ENCODE measurements at regions not wholly inside any gene's neighbourhood (a gene's known extent, or its start where the extent isn't known, plus 50 kb on each side); places are given as distances from the start of the nearest gene placed in this dataset.

DNA sequence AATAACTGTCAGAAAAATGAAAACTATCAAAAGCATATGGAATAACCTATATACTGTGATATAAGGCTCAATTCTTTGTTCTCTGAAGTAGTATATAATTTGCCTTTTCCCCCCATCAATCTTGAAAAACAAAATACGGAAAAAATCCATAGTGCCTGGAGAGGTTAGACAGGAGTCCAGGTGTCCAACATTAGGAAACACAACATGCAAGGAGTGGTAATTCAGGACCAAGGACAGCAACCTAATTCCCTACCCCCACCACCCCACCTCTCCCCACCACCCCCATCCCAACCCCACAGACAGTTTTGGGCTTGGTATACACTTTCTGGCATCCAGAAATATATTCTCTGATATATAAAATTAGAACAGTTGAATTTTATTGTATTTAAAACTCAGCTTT is 55.1 kb upstream of the SLC25A26 start:
- no peak for DNase-seq

DNA sequence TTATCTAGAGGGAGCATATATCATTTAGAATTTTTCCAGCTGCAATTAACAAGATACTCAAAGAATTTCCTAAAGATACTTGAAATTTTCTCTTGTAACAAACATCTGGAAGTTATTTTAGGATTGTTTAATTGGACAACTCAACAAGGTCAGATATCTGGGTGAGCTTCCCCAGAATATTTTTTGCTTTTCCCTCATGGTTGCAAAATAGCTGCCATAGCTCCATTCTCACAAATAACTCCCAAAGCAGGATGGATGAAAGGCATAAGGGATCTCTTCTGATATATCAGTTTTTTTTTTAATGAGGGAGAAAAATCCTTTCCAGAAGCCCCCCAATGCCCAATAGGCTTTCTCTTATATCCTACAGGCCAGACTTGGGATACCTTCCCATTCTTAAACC is 56.6 kb upstream of the SLC25A26 start:
- no peak for DNase-seq

DNA sequence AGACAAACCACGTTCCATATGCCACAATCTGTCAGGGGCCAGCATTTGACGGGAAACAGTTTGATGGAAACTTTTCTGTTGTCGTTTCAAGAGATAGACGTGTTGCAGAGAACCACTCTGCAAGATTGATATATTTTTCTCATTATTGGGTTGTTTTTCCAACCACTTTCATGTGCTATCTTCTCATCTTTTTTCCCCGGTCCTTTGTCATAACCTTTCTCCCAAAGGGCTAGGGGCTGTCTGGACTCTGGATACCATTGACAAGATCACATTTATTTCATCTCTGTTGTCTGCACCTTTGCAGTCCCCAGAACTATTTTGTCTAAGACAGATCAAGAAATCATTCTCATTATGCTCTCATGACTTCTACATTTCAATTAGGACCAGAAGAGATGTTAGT is 57.6 kb upstream of the SLC25A26 start:
- DNase-seq: no peak

GRCh38 chr3:66162766-66163165 is 58.0 kb upstream of the SLC25A26 start:
- DNase-seq: no peak

DNA sequence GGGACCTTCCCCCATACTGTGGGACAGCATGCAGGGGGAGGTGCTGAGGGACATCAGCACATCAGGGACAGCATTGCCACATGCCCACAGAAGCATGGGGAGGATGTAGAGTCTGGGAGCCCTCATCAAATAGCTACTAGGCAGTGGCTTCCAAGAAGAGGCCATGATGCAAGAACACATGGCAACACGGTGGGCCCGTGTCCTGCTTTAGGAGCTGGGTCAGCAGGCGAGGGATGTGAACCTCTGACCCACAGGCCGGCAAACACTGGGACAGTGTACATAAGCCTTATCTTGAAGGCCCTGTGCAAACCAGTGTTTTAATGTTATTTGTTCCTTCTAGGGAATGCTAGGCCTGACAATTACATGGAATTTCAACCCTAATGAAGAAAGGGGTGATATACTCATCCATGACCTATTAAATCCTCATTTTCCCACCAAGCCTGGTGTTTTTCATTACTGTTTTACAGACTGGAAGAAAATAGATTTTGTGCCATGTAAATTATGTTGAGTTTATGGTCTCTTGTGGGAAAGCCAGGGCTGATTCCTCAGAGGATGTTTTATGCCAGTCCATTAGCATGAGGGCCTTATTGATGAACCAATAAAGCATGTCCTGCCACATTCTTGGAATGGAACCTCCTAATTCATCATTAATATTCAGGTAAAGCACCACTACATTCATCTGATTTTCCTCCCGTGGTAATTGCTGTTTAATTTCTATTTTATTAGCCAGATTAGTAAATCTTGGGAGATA is 61.7 kb upstream of the SLC25A26 start:
- no peak for DNase-seq

DNA sequence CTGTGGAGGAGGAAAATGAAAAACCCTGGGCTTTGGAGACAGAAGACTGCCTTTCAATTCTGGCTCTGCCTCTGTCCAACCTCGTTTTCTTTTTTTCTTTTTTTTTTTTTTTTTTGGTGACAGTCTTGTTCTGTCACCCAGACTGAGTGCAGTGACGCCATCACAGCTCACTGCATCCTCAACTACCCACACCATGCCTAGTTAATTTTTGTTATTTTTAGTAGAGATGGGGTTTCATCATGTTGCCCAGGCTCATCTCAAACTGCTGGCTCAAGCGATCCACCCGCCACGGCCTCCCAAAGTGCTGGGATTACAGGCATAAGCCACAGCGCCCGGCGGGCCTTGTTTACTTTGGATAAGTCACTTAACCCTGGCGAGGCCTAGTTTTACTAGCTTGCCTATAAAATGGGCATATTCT is 66.3 kb upstream of the SLC25A26 start:
- DNase-seq: no peak

DNA sequence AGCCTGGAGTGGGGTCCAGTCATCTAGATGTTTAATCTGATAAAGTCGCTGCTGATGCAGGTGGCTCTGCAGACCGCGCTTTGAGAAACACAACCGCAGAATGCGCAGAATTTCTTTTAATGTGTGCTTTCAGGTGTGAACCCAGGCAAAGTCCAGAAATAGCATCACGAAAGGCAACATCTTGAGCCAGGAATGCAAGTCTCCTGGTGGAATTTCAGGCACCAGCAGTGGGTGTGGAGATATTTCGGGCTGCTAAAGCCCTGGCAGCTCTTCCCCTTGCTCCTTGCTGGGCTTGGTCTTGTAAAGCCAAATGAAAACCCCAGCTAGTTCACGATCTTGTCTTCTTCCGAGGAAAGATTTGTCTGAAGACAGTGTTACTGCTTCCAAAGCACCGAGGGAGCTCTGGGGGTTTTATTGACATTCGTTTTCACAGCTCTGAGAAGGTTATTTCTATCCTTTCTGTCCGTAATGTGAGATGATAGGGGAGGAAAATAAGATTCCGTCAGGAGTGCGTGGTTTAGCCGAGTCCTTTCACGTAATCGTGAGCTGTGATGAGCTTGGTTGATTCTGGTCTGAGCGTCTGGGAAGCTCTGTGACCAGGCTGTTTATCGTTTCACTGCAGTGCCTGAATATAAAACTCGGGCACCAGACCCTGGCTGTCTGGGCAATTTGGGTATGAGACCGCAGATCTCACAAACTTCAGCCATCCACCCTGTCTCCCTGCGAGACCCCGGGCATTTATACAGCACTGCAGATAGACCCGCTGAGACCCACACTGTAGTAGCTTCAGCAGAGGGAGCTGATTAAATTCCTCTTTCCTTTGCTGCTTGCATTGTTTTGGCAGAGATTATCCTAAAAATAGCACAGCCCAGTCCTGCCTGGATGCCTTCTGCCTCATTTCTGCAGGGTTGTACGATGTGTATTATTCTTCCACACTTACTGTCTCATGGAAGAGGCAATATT is 67.0 kb upstream of the SLC25A26 start:
- DNase-seq: no peak

GRCh38 chr3:66152336-66152735 is 68.5 kb upstream of the SLC25A26 start:
- DNase-seq: no peak

- no peak for DNase-seq
Measured at GRCh38 chr3:66150977-66151376, 69.8 kb upstream of the SLC25A26 start.

DNA sequence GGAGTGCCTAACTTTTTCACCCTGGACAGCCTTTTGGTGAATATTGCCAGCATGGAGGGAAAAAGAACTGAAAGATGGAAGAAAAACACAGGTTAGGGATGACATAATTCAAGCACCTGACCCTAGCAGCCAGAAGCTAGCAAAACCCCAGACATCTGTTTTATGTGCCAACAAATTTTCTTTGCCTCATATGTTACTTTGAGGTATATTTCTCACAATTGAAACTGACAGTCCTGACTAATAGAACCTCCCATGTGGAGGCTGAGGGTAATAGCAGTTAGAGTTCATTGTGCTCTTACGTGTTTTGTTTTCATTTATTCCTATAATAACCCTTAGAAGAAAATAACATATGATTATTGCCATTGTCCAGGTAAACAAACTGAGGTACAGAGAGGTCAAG is 71.5 kb upstream of the SLC25A26 start:
- DNase-seq: no peak

DNA sequence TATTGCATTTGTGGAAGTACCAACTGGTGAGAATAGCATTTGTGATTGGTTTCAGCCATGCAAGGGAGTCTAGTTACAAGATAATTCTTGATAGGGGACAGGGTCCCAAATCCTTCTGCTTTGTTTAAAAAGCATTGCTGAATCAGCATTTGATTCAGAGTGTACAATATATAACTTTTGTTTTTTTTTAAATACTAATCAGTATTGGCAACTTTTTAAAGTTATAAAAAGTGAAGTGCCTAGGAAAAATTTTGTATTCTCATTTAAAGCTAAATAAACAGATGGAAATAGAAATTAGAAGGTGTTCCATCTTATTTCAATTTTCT is 75.4 kb upstream of the SLC25A26 start:
- no peak for DNase-seq

- no peak for DNase-seq
Measured at GRCh38 chr3:66144568-66145407, 76.0 kb upstream of the SLC25A26 start.

- no peak for DNase-seq
Measured at GRCh38 chr3:66142079-66142478, 78.7 kb upstream of the SLC25A26 start.

- DNase-seq: no peak
Measured at GRCh38 chr3:66140743-66141372, 79.9 kb upstream of the SLC25A26 start.

DNA sequence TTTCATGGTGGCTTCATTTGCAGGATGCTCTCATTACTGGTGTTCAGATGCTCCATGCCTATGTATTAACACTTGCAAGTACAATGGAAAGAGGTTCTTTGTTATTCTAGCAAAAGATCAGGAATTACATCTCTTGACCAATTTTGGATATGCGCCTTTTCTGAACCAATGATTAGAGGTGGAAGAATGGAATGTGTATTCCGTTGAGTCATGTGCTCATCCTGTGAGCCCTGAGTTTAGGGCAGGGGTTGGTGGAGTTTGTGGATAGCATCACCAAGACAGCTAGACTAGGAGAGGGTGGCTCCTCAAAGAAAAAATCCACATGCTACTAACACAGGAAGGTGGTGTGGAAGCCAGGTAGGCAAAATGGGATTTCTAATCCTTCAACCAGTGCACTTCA is 80.7 kb upstream of the SLC25A26 start:
- no peak for DNase-seq

DNA sequence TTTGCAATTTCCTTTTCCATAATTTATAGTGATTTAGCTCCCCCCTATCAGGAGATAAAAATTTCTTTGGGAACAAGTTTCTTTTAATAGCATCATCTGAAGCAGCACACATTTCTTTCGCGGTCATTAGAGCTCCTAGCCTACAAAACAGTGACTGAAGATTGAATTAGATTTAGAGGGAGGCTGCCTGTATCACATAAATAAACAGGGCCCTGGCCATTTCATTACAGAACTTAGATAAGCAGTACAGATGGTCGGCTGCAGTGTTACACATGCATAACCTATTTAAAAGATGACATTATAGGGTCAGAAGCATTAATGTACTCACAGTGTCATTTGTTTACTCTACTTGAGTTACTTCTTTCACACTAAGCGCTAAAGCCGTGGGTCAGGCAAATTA is 81.4 kb upstream of the SLC25A26 start:
- DNase-seq: no peak

GRCh38 chr3:66138336-66139313 is 82.2 kb upstream of the SLC25A26 start:
- DNase-seq: peak; percentile 22

DNA sequence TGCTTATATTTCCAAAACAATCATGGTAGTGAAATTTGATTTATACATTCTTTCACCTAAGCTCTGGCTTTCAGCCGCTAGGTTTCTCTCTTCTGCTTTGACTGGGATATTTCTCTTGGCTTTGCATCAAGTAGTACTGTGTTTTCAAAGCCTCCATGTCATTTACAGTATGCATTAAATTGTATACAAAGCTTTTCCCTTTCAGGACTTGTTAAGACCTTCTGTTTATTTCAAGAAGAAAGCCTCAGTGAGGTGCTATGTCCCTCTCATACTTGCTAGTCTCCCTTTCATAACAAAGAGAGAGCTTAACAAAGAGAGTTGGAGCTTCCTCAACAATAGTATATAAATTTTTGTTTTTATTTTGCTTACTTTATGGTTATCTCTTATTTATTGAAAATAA is 84.2 kb upstream of the SLC25A26 start:
- DNase-seq: no peak

GRCh38 chr3:66133853-66134445 is 86.9 kb upstream of the SLC25A26 start:
- DNase-seq: no peak

GRCh38 chr3:66133050-66133757 is 87.6 kb upstream of the SLC25A26 start:
- DNase-seq: no peak

GRCh38 chr3:66128623-66129022 is 89.9 kb upstream of the MAGI1 start:
- DNase-seq: no peak

All from NCI-H2029 treated with DMSO at 0.1 percent for 48 hours (cell line).